H1 (cell line): ENCODE measurements at regions not wholly inside any gene's neighbourhood (a gene's known extent, or its start where the extent isn't known, plus 50 kb on each side); places are given as distances from the start of the nearest gene placed in this dataset.

Experiments used
- CTCF ChIA-PET: fragments of 300-600 bp; sonication (Branson Sonifier 250); formaldehyde crosslinking; loops from one replicate; lab custom pipeline; 2021; ENCODE audit not compliant: partially characterized antibody; lab: Charles Lee
- POLR2A ChIA-PET: fragments of 300-600 bp; sonication (Branson Sonifier 250); formaldehyde crosslinking; loops from one replicate; lab custom pipeline; 2021; ENCODE audit warnings: inconsistent platforms; ENCODE audit not compliant: partially characterized antibody; lab: Charles Lee
- DNase-seq, 2 experiments: peaks; one replicate each; pipeline versions ENCODE4 v3.0.0 to v3.0.0-alpha.2; 2010 to 2022; ENCODE audit warnings: low spot score in 2 of 2, low read depth in 1 of 2, mixed read lengths in 1 of 2
- FAIRE-seq: peaks from 2 replicates; lab custom pipeline; 2011; peaks lifted over from hg19 to GRCh38; lab: Jason Lieb, UNC
- H2AFZ ChIP-seq: 2 replicates; pipeline ENCODE4 v1.8.1; 2012; ENCODE audit warnings: low read length, inconsistent platforms
- H2AK5ac ChIP-seq: 2 replicates; pipeline ENCODE4 v1.6.1; 2013; ENCODE audit warnings: low read depth, low read length
- H2BK120ac ChIP-seq: replicated peaks from 2 replicates; pipeline ENCODE3; 2013; ENCODE audit warnings: low read depth, low read length, inconsistent platforms
- H2BK12ac ChIP-seq: 2 replicates; pipeline ENCODE4 v1.6.1; 2013; ENCODE audit warnings: low read depth, low read length
- H2BK15ac ChIP-seq: 2 replicates; pipeline ENCODE4 v1.6.1; 2013; ENCODE audit warnings: low read length
- H2BK20ac ChIP-seq: 2 replicates; pipeline ENCODE4 v1.6.1; 2013; ENCODE audit warnings: low read length
- H2BK5ac ChIP-seq: 2 replicates; pipeline ENCODE4 v1.6.1; 2013; ENCODE audit warnings: low read depth, low read length
- H3K14ac ChIP-seq: 2 replicates; pipeline ENCODE4 v1.6.1; 2013; ENCODE audit warnings: inconsistent platforms; ENCODE audit not compliant: insufficient read length
- H3K18ac ChIP-seq: 2 replicates; pipeline ENCODE4 v1.6.1; 2013; ENCODE audit warnings: low read length; ENCODE audit errors: extremely low read depth
- H3K23ac ChIP-seq: 2 replicates; pipeline ENCODE4 v1.6.1; 2013; ENCODE audit warnings: inconsistent platforms; ENCODE audit not compliant: insufficient read length
- H3K23me2 ChIP-seq: 2 replicates; pipeline ENCODE4 v1.6.1; 2013; ENCODE audit warnings: low read depth, low read length
- H3K27ac ChIP-seq: 2 replicates; pipeline ENCODE4 v1.6.1; 2011; ENCODE audit warnings: low read depth, low read length, inconsistent platforms
- H3K27me3 ChIP-seq, 4 experiments: replicated peaks in 1 of 4; 1 replicate in 1 of 4; 2 replicates in 3 of 4; pipeline versions ENCODE4 v1.6.1 to v1.8.1; 2011 to 2013; ENCODE audit warnings: low read length in 3 of 4, mild to moderate bottlenecking in 3 of 4, inconsistent platforms in 2 of 4, mixed read lengths in 2 of 4, moderate library complexity in 1 of 4; ENCODE audit not compliant: control insufficient read depth in 3 of 4, insufficient read depth in 3 of 4; ENCODE audit errors: extremely low read depth in 1 of 4
- H3K36me3 ChIP-seq, 4 experiments: 2 replicates each; pipeline versions ENCODE4 v1.6.1 to v1.8.1; 2011 to 2013; ENCODE audit warnings: mild to moderate bottlenecking in 4 of 4, low read length in 3 of 4, moderate library complexity in 2 of 4, control low read depth in 1 of 4, inconsistent platforms in 1 of 4; ENCODE audit not compliant: insufficient read depth in 4 of 4, control insufficient read depth in 2 of 4
- H3K4ac ChIP-seq: replicated peaks from 2 replicates; pipeline ENCODE3; 2013; ENCODE audit warnings: low read length, low read depth, mixed read lengths, inconsistent platforms; ENCODE audit not compliant: insufficient read length
- H3K4me1 ChIP-seq, 4 experiments: replicated peaks in 1 of 4; 1 replicate in 1 of 4; 2 replicates in 3 of 4; pipeline versions ENCODE4 v1.6.1 to v1.8.1; 2011 to 2013; ENCODE audit warnings: low read length in 3 of 4, inconsistent platforms in 2 of 4, mixed read lengths in 1 of 4; ENCODE audit not compliant: insufficient read depth in 4 of 4, control insufficient read depth in 3 of 4
- H3K4me2 ChIP-seq, 2 experiments: 2 replicates each; pipeline versions ENCODE4 v1.6.1 to v1.8.1; 2011 to 2013; ENCODE audit warnings: low read depth in 2 of 2, low read length in 2 of 2, control low read depth in 1 of 2, inconsistent platforms in 1 of 2, mild to moderate bottlenecking in 1 of 2; ENCODE audit not compliant: insufficient read depth in 1 of 2
- H3K4me3 ChIP-seq, 4 experiments: fragments of 200-600, 300-600 bp in 1 of 4; sonication (generic), shearing (Covaris generic), sonication (Bioruptor Twin) in 1 of 4; 2 replicates each; pipeline versions ENCODE4 v1.5.1 to v1.8.1; 2011 to 2016; ENCODE audit warnings: low read length in 4 of 4, low read depth in 3 of 4, control low read depth in 2 of 4, inconsistent platforms in 2 of 4, mild to moderate bottlenecking in 2 of 4, mixed read lengths in 1 of 4, moderate library complexity in 1 of 4; ENCODE audit not compliant: insufficient read depth in 2 of 4; ENCODE audit errors: extremely low read depth in 1 of 4
- H3K56ac ChIP-seq: replicated peaks from 2 replicates; pipeline ENCODE3; 2013; ENCODE audit warnings: low read depth, mild to moderate bottlenecking, mixed read lengths, low read length, inconsistent platforms; ENCODE audit not compliant: insufficient read length
- H3K79me1 ChIP-seq: 2 replicates; pipeline ENCODE4 v1.6.1; 2013; ENCODE audit warnings: low read depth, low read length, control low read depth
- H3K79me2 ChIP-seq, 2 experiments: 2 replicates each; pipeline versions ENCODE4 v1.6.1 to v1.8.1; 2012 to 2013; ENCODE audit warnings: low read length in 2 of 2, mild to moderate bottlenecking in 2 of 2, inconsistent platforms in 1 of 2; ENCODE audit not compliant: insufficient read depth in 2 of 2, control insufficient read depth in 1 of 2
- H3K9ac ChIP-seq, 4 experiments: replicated peaks in 1 of 4; 1 replicate in 1 of 4; 2 replicates in 3 of 4; pipeline versions ENCODE4 v1.6.1 to v1.8.1; 2011 to 2013; ENCODE audit warnings: low read depth in 3 of 4, low read length in 3 of 4, control low read depth in 2 of 4, mild to moderate bottlenecking in 2 of 4, moderate library complexity in 2 of 4, inconsistent platforms in 1 of 4; ENCODE audit errors: extremely low read depth in 1 of 4
- H3K9me3 ChIP-seq, 2 experiments: 2 replicates each; pipeline versions ENCODE4 v1.6.1 to v1.8.1; 2012 to 2013; ENCODE audit warnings: mild to moderate bottlenecking in 2 of 2, moderate library complexity in 2 of 2, control low read depth in 1 of 2, inconsistent platforms in 1 of 2, low read depth in 1 of 2, low read length in 1 of 2, mixed read lengths in 1 of 2; ENCODE audit not compliant: insufficient read depth in 2 of 2
- H4K20me1 ChIP-seq, 2 experiments: replicated peaks in 1 of 2; 2 replicates each; pipeline versions ENCODE3 to v1.8.1; 2011 to 2013; ENCODE audit warnings: inconsistent platforms in 2 of 2, low read length in 2 of 2, mild to moderate bottlenecking in 1 of 2; ENCODE audit not compliant: insufficient read depth in 2 of 2, control insufficient read depth in 1 of 2
- H4K5ac ChIP-seq: 2 replicates; pipeline ENCODE4 v1.6.1; 2013; ENCODE audit warnings: low read length, low read depth, mixed read lengths, inconsistent platforms; ENCODE audit not compliant: insufficient read length
- H4K8ac ChIP-seq: 2 replicates; pipeline ENCODE4 v1.8.0; 2013; ENCODE audit warnings: mild to moderate bottlenecking, moderate library complexity, low read length, inconsistent platforms; ENCODE audit not compliant: insufficient read depth; ENCODE audit errors: extremely low read depth
- H4K91ac ChIP-seq: replicated peaks from 2 replicates; pipeline ENCODE3; 2013; ENCODE audit warnings: low read length, mixed read lengths, inconsistent platforms; ENCODE audit not compliant: insufficient read length
- EZH2 ChIP-seq: fragments of 200-600 bp; sonication (generic); IDR thresholded peaks from 2 replicates; pipeline ENCODE4 v1.7.1; 2012; ENCODE audit warnings: low read depth, mild to moderate bottlenecking, moderate library complexity, low read length, inconsistent platforms; ENCODE audit not compliant: severe bottlenecking
- GTF2F1 ChIP-seq: IDR thresholded peaks from 2 replicates; pipeline ENCODE4 v1.6.1; 2012; ENCODE audit warnings: low read depth, low read length, improper control_type of control experiment, borderline replicate concordance
- HDAC6 ChIP-seq: IDR thresholded peaks from one replicate; pipeline ENCODE4 v1.7.1; 2012; ENCODE audit warnings: low read depth, mild to moderate bottlenecking, inconsistent platforms, low read length, moderate library complexity
- RFX5 ChIP-seq: IDR thresholded peaks from 2 replicates; pipeline ENCODE4 v1.6.1; 2011; ENCODE audit warnings: low read depth, low read length, improper control_type of control experiment, borderline replicate concordance
- SIRT6 ChIP-seq: IDR thresholded peaks from one replicate; pipeline ENCODE4 v1.7.1; 2012; ENCODE audit warnings: low read length, inconsistent platforms
- SP2 ChIP-seq: IDR thresholded peaks from 2 replicates; pipeline ENCODE4 v1.6.1; 2012; ENCODE audit warnings: mild to moderate bottlenecking, low read length, inconsistent platforms
- SP4 ChIP-seq: IDR thresholded peaks from 2 replicates; pipeline ENCODE4 v1.6.1; 2012; ENCODE audit warnings: low read length, inconsistent platforms
- TEAD4 ChIP-seq: IDR thresholded peaks from 2 replicates; pipeline ENCODE4 v1.6.1; 2012; ENCODE audit warnings: low read depth, low read length, inconsistent platforms, mixed read lengths
- WGBS, 2 experiments: shearing (Covaris generic) in 1 of 2; methylation state at CpG; one replicate each; pipeline versions ENCODE4 v1.1.6 to v1.1.7; 2013 to 2015; ENCODE audit warnings: low lambda C conversion rate in 2 of 2, mixed read lengths in 2 of 2, inconsistent platforms in 1 of 2, low coverage in 1 of 2, missing lambda C conversion rate in 1 of 2; ENCODE audit not compliant: insufficient replicate concordance in 2 of 2, insufficient coverage in 1 of 2, insufficient read length in 1 of 2; ENCODE audit errors: extremely low coverage in 1 of 2, missing lambda C conversion rate in 1 of 2; 5-methylcytosine and 5-hydroxymethylcytosine counted together
- TF ChIP-seq, protein P1 (sequence below): IDR thresholded peaks from 2 replicates; pipeline ENCODE4 v1.6.1; 2012; ENCODE audit warnings: low read length, inconsistent platforms

- no peak overlapping the region for H4K5ac ChIP-seq
- H3K79me2 ChIP-seq: no peaks in the 10 kb centered on the region
- H3K27ac ChIP-seq: no peak overlapping the region
- no peak overlapping the region for H3K4me2 ChIP-seq
- H4K91ac ChIP-seq: no peak overlapping the region
- no peaks in the 10 kb centered on the region for H3K79me1 ChIP-seq
- no peak overlapping the region for H2BK20ac ChIP-seq
- DNase-seq: no peak
- WGBS, 2 experiments: 81% methylated on average over 2 of the region's 2 CpGs; no CpG with 5 or more reads in 1 of the 2 experiments
- H3K9me3 ChIP-seq: no peaks in the 10 kb centered on the region
- H4K20me1 ChIP-seq: no peaks in the 10 kb centered on the region
- CTCF ChIA-PET: interaction anchor here (0.7 kb wide), 1 partner anchor 966 kb away, joined by 4 read pairs; no protein-coding TSS in a partner anchor
- H3K23me2 ChIP-seq: no peaks in the 10 kb centered on the region
- TF ChIP-seq SP4 (no peak), HDAC6 (no peak), RFX5 (no peak), SP2 (no peak), GTF2F1 (no peak), SIRT6 (no peak), TEAD4 (no peak), EZH2 (no peak)
- TF ChIP-seq, protein P1, sequence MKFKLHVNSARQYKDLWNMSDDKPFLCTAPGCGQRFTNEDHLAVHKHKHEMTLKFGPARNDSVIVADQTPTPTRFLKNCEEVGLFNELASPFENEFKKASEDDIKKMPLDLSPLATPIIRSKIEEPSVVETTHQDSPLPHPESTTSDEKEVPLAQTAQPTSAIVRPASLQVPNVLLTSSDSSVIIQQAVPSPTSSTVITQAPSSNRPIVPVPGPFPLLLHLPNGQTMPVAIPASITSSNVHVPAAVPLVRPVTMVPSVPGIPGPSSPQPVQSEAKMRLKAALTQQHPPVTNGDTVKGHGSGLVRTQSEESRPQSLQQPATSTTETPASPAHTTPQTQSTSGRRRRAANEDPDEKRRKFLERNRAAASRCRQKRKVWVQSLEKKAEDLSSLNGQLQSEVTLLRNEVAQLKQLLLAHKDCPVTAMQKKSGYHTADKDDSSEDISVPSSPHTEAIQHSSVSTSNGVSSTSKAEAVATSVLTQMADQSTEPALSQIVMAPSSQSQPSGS: no peak
- TF ChIP-seq, all 59 proteins: peak for 0
- Histone ChIP-seq H3K4me1 (peaks cover 0 to 4% (median 1%) of the 10 kb centered on the region in 4 experiments; a peak in 2 of 7 replicates), H3K56ac (no peak overlapping the region), H3K27me3 (peaks cover 0 to 1% (median 0%) of the 10 kb centered on the region in 4 experiments; a peak in 1 of 7 replicates), H3K9ac (no peak overlapping the region), H2BK120ac (no peak overlapping the region), H2BK12ac (no peak overlapping the region), H3K23ac (no peak overlapping the region), H3K4me3 (no peak overlapping the region), H3K4ac (no peak overlapping the region), H2AK5ac (no peak overlapping the region), H2BK15ac (no peak overlapping the region), H4K8ac (no peak overlapping the region), H2AFZ (no peak overlapping the region), H3K18ac (no peak overlapping the region), H3K14ac (no peak overlapping the region), H2BK5ac (no peak overlapping the region), H3K36me3 (no peaks in the 10 kb centered on the region)
- FAIRE-seq: no peak
- POLR2A ChIA-PET: no interaction called here
Observed at GRCh38 chr3:31285833-31286486, 246.8 kb upstream of the STT3B start.
